ENCODE measurements at regions not wholly inside any gene's neighbourhood (a gene's known extent, or its start where the extent isn't known, plus 50 kb on each side); places are given as distances from the start of the nearest gene placed in this dataset.

- TF ChIP-seq CTCF (IDR thresholded peaks at IDR 0.05) = no peak
- TF ChIP-seq ESRRA (IDR thresholded peaks at IDR 0.05; ENCODE audit: borderline replicate concordance, low read length) = no peak
- no peak for TF ChIP-seq POLR2A (IDR thresholded peaks at IDR 0.05; ENCODE audit: low read length)
- TF ChIP-seq EP300 (IDR thresholded peaks at IDR 0.05) = no peak
- TF ChIP-seq SREBF2 (IDR thresholded peaks at IDR 0.05) = no peak
- TF ChIP-seq RARB (CRISPR knock-in tag; IDR thresholded peaks at IDR 0.05) = no peak
Measured at GRCh38 chr7:17069146-17069545, 187.4 kb upstream of the AGR3 start.
